ENCODE measurements at regions not wholly inside any gene's neighbourhood (a gene's known extent, or its start where the extent isn't known, plus 50 kb on each side); places are given as distances from the start of the nearest gene placed in this dataset.

GRCh38 chr2:41483982-41484857 lies 563.6 kb upstream of the PKDCC start:
- DNase-seq (ENCODE audit: low read depth in 2 of 2), result no peak

- no peak for DNase-seq (ENCODE audit: low read depth in 2 of 2)
These were observed 563.0 kb upstream of the PKDCC start for GRCh38 chr2:41484858-41485234.

DNA sequence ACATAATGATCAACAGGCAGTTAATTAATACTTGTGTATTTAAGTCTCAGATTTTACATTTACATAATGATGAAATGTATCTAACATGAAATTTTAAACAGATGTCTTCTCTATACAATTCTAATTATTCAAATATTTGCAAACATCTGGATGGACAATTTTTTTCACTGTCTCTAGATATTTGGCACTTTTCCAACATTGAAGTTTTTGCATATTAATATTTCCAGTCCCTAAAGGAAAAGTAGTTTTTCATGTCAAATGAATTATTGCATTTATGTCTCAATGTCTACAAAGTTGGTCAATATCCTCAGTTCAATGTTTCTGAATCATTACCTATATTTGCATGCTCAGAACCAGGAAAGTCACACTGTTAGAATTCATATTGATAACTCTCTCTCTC lies 560.9 kb upstream of the PKDCC start:
- DNase-seq (ENCODE audit: low read depth in 2 of 2), result no peak

DNA sequence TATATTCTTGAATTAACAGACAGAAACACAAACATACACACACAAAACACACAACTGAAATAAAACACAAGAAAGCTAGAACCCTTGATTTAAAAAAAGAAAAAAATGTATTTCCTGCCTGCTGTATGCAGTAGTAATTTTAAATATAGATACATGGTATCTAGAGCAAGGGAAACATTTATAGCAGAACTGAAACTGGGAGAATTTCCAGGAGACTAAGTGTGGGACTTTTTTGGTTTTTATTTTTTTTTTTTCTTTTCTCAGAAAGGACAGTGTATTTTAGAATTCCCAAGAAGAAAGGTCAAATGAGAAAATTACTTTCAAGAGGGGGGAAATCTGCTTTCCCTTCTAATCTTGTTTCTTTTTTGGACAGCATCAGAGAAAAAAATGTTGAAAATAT lies 558.9 kb upstream of the PKDCC start:
- no peak for DNase-seq (ENCODE audit: low read depth in 2 of 2)

DNA sequence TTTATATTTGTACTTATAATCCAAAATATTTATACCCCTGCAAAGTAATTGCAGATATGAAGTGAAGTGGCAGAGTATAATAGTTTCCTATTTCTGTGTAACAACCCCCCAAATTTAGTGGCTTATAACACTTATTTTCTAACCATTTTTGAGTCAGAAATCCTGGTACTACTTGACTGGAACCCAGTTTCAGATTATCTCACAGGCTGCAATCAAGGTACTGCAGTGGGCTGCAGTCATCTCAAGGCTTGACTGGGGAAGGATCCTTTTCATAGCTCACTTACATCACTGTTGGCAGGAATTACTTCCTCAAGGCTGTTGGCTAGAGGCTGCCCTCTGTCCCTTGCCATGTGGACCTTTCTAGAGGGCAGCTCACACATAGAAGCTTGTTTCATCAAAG lies 558.2 kb upstream of the PKDCC start:
- DNase-seq (ENCODE audit: low read depth in 2 of 2), result no peak

DNA sequence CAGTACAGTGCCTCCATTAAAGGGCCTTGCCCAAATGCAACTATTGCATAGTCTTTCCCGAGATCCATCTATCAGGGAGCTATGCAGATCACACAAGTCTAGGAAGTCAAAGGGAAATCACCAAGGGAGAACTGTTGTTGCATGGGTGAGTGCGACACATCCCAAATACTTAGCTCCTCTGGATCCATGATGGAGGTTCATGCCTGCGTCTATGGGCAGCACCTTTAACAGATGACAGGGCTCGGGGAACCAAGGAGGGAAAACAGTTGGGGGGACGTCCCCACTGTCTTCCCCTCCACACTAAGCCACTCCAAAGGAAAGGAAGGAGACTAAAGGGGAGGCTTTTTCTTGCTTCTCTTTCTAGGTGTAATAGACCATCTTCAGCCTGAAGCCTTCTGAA lies 552.8 kb upstream of the PKDCC start:
- no peak for DNase-seq (ENCODE audit: low read depth in 2 of 2)

GRCh38 chr2:41496908-41497307 lies 550.9 kb upstream of the PKDCC start:
- no peak for DNase-seq (ENCODE audit: low read depth in 2 of 2)

GRCh38 chr2:41498781-41499180 lies 549.0 kb upstream of the PKDCC start:
- DNase-seq (ENCODE audit: low read depth in 2 of 2), result no peak

DNA sequence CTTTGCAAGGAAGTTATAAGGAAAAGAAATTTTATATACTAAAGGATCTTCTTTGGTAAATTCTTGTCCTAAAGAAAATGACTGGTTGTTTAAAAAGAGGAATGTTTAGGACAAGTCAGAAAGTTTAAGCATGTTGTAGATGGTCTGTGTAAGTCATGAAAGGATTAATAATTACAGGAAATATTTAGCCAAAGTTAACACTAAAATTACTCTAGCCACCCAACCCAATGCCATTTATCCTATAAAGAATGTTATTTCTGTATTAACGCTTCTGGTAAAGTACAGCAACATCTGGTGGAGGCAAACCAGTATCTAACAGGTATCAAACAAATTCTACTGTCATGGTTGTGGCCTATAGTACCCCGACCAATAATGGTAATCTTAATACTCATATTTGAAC lies 546.9 kb upstream of the PKDCC start:
- no peak for DNase-seq (ENCODE audit: low read depth in 2 of 2)

GRCh38 chr2:41502752-41503151 lies 545.1 kb upstream of the PKDCC start:
- DNase-seq (ENCODE audit: low read depth in 2 of 2), result no peak

- no peak for DNase-seq (ENCODE audit: low read depth in 2 of 2)
These were observed 543.3 kb upstream of the PKDCC start for GRCh38 chr2:41504532-41504931.

DNA sequence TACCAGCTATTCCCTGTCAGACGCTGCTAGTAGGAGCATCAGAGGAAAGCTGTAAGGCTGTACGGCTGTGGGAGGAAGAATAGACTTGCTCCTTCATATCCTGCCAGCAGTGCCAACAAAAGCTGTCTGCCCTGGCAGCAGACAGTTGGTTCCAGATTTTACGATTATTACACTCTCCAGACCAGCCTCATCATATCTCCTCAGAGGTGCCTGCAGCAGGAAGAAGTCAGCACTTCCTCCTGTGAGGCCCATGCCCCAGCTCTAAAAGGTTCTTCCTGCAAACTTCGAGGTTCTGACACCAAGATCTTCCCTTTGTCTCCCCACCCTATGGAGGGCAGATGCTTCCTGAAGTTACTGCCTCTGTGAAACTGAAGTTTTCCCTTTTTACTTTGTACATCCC lies 537.7 kb upstream of the PKDCC start:
- DNase-seq (ENCODE audit: low read depth in 2 of 2), result no peak

DNA sequence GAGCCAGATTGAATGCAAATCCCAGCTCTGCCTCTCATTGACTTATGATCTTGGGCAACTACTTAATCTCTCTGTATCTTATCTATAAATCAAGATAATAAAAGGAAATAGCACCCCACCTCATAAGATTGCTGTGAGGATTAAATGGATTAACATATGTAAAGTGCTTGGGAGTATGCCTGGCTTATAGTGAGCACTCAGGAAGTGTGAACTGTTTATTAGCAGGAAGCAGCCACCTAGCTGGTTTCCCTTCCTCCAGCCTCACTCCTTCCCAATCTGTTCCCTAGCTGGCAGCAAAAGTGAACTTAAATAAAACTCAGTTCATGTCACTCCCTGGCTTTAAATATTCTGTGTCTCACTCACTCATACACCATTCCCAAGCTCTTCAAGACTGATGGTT lies 526.6 kb upstream of the PKDCC start:
- no peak for DNase-seq (ENCODE audit: low read depth in 2 of 2)

GRCh38 chr2:41527525-41528323 lies 520.1 kb upstream of the PKDCC start:
- DNase-seq (ENCODE audit: low read depth in 2 of 2), result no peak

DNA sequence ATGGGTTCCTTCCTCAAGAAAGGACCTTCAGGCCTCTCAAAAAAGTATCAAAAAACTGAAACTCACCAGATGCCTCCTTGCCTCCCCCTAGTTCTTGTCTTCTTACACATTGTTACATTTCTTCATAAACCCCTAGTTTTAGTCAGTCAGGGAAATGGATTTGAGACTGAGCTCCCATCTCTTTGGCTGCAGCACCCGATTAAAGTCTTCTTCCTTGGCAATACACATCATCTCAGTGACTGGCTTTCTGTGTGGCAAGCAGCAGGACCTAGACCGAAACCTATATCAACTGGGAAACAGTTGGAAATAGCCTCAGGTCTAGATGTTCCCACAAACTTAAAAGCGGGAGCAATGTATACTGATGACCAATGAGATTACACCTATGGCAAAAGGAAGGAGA lies 512.2 kb upstream of the PKDCC start:
- DNase-seq (ENCODE audit: low read depth in 2 of 2), result no peak

DNA sequence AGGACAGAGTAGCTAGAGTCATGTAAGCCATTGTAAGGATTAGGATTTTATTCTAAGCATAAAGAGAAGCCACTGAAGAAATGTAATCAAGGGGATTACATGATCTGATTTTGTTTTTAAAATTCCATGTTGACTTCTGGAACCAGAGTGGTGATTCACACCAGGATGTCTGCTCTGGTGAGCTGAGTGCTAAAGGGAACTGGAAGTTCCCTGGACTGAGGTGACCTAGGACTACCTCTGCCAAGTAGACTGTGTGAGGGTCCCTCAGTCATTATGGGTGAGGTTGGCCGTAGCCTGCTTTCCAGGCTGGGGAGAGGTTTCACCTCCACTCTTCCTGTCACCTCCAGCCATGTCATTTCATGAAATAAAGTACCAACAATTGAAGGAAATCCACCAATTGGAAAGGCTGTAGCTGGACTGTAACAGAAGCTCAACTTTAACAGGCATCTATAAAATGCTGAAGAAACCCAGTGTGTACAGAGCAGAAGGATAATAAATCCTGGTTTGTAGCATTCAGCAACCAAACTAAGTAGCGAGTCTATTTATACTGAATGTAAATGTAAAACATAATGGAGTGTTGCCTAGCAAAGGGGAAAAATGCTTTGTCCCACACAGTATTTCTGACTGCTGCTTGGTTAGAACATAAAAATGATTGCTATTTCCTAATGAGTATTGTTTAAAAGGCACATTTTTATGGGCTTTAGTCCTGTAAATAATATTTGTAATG lies 507.4 kb upstream of the PKDCC start:
- DNase-seq (ENCODE audit: low read depth in 2 of 2), result no peak

- no peak for DNase-seq (ENCODE audit: low read depth in 2 of 2)
These were observed 504.1 kb upstream of the PKDCC start for GRCh38 chr2:41543726-41544125.

- DNase-seq (ENCODE audit: low read depth in 2 of 2), result no peak
These were observed 503.1 kb upstream of the PKDCC start for GRCh38 chr2:41544709-41545108.

DNA sequence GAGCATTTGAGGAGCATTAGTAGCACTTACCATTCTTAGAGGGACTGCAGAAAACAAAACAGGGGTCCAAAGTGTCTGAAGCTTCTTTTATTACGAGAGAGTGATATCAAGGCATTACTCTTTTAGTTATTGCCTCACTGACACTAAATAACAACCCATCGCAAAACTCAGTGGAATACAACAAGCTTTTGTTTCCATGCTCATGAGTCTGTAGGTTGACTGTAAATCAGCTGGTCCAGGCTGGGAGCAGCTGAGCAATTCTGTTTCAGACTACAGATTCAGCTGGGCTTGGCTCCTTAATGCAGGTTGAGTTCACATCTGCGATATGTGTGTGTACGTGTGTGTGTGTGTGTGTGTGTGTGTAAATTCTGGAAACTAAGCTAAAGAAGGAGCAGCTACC lies 501.8 kb upstream of the PKDCC start:
- DNase-seq (ENCODE audit: low read depth in 2 of 2), result no peak

GRCh38 chr2:41568648-41569047 lies 479.2 kb upstream of the PKDCC start:
- DNase-seq (ENCODE audit: low read depth in 2 of 2), result no peak

- DNase-seq (ENCODE audit: low read depth in 2 of 2), result no peak
These were observed 475.7 kb upstream of the PKDCC start for GRCh38 chr2:41572154-41572553.

DNA sequence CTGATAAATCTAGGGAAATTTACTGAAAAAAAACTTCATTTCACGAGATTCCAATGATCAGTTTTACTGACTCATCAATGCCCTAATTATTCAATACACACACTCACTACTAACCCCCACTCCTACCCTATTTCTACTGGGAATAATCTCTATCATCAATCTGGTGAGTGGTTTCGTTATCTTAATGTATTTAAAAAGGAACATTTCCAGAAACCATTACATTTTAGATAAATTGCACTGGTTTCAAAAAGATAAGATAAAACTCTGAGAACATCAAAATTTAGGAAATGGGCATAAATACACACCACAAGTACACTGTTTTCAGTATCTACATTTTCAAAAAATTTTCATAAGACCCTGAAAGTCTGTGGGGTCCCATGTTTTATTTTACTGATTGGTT lies 471.4 kb upstream of the PKDCC start:
- no peak for DNase-seq (ENCODE audit: low read depth in 2 of 2)

DNA sequence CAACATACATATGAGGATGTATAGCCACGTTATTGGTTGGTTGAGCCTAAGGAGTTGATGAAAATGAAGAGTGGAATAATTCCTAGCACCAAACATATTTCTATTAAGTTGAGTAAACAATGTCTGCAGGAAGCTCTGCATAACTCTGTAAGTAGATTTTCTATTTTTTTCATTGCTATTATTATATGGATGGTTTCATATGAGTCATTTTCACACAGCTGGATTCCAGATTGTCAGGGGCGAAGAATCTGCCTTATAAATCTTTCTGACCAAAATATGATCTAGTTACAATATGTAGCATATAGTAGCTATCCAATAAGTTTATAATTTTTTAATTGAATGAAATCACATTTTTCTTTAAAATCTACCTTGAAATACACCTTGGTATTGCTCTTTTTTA lies 468.0 kb upstream of the PKDCC start:
- DNase-seq (ENCODE audit: low read depth in 2 of 2), result no peak
